ENCODE measurements at regions not wholly inside any gene's neighbourhood (a gene's known extent, or its start where the extent isn't known, plus 50 kb on each side); places are given as distances from the start of the nearest gene placed in this dataset.
"Not testable (repeated sequence)": the region's sequence is repeated elsewhere in the genome, so short reads cannot be mapped to it uniquely, and the experiment has no call there.

DNA sequence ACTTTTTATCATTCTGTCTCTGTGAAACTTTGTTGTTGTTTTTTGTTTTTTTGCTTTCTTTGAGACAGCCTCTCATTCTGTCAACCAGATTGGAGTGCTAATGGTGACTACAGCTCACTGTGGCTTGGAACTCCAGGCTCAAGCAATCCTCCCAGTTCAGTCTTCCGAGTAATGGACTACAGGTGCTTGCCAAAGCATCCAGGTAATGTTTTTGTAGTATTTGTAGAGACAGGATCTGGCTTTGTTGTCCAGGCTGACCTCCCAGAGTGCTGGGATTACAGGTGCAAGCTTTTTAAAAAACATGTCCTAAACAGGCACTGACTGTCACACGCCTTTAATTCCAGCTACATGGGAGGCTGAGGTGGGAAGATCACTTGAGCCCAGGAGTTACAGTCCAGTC is 235.1 kb downstream of the MEF2C start:
- no peaks in the 10 kb centered on the region for H3K4me1 Mint-ChIP-seq (ENCODE audit: unreplicated experiment)

DNA sequence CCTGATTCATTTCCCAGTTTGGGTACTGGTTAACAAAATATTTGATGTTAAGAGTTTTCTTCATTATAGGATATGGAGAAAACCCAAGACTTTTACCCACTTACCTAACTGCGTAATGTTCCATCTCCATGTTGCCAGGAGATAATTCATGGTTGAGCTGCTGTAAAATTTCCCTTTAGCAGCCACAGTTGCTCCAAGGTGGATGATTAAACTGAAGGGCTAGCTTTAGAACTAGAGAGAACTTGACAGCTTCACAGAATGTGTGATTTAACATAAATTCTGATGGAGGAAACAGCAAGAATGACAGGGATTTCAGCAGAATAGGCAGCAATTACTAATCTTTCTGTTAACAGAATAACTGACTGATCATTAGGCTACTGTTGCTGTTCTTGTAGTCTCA is 236.1 kb downstream of the MEF2C start:
- no peaks in the 10 kb centered on the region for H3K4me1 Mint-ChIP-seq (ENCODE audit: unreplicated experiment)
- no peak overlapping the region for H3K4me3 Mint-ChIP-seq (ENCODE audit: unreplicated experiment)
- no peaks in the 10 kb centered on the region for H3K36me3 Mint-ChIP-seq (ENCODE audit: unreplicated experiment)
- no peak overlapping the region for H3K27ac Mint-ChIP-seq (ENCODE audit: unreplicated experiment)
- no peak for DNase-seq (ENCODE audit: extremely low spot score, unreplicated experiment)
- peaks cover 43% of the 10 kb centered on the region for H3K27me3 Mint-ChIP-seq (ENCODE audit: unreplicated experiment)
- TF ChIP-seq, protein P1, sequence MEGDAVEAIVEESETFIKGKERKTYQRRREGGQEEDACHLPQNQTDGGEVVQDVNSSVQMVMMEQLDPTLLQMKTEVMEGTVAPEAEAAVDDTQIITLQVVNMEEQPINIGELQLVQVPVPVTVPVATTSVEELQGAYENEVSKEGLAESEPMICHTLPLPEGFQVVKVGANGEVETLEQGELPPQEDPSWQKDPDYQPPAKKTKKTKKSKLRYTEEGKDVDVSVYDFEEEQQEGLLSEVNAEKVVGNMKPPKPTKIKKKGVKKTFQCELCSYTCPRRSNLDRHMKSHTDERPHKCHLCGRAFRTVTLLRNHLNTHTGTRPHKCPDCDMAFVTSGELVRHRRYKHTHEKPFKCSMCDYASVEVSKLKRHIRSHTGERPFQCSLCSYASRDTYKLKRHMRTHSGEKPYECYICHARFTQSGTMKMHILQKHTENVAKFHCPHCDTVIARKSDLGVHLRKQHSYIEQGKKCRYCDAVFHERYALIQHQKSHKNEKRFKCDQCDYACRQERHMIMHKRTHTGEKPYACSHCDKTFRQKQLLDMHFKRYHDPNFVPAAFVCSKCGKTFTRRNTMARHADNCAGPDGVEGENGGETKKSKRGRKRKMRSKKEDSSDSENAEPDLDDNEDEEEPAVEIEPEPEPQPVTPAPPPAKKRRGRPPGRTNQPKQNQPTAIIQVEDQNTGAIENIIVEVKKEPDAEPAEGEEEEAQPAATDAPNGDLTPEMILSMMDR (IDR thresholded peaks at IDR 0.05) = no peak
- H3K9me3 Mint-ChIP-seq (ENCODE audit: unreplicated experiment) = no peaks in the 10 kb centered on the region

More for the DNA sequence above, 235.1 kb downstream of the MEF2C start:
- Mint-ChIP-seq H3K27ac (ENCODE audit: unreplicated experiment) (no peak overlapping the region), H3K4me3 (ENCODE audit: unreplicated experiment) (no peak overlapping the region), H3K9me3 (ENCODE audit: unreplicated experiment) (no peaks in the 10 kb centered on the region), H3K27me3 (ENCODE audit: unreplicated experiment) (peaks cover 48% of the 10 kb centered on the region), H3K36me3 (ENCODE audit: unreplicated experiment) (no peaks in the 10 kb centered on the region)
- no peak for DNase-seq (ENCODE audit: extremely low spot score, unreplicated experiment)
- TF ChIP-seq, protein P1 (IDR thresholded peaks at IDR 0.05) = no peak

DNA sequence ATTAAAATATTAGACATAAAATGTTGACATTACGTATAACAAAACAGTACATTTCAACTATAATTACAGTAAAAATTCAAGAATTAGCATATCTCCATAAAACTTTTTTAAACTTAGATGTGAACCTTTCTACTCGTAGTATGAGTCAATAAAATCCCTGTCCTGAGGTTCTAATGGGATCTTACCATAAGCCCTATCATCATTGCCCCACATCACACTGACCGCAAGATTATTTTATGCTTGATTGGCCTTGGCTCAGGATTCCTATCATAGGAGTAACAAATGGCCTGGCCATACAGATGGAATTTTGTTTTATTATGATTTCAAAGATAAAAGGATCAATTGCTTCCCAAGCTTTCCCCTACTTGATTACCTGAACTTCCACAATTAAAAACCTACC is 238.3 kb downstream of the MEF2C start:
- no peak overlapping the region for H3K27ac Mint-ChIP-seq (ENCODE audit: unreplicated experiment)
- H3K27me3 Mint-ChIP-seq (ENCODE audit: unreplicated experiment) = peaks cover 30% of the 10 kb centered on the region
- no peak overlapping the region for H3K4me3 Mint-ChIP-seq (ENCODE audit: unreplicated experiment)
- no peaks in the 10 kb centered on the region for H3K36me3 Mint-ChIP-seq (ENCODE audit: unreplicated experiment)
- H3K4me1 Mint-ChIP-seq (ENCODE audit: unreplicated experiment) = no peaks in the 10 kb centered on the region
- TF ChIP-seq, protein P1 (IDR thresholded peaks at IDR 0.05) = no peak
- no peaks in the 10 kb centered on the region for H3K9me3 Mint-ChIP-seq (ENCODE audit: unreplicated experiment)
- DNase-seq (ENCODE audit: extremely low spot score, unreplicated experiment) = no peak

DNA sequence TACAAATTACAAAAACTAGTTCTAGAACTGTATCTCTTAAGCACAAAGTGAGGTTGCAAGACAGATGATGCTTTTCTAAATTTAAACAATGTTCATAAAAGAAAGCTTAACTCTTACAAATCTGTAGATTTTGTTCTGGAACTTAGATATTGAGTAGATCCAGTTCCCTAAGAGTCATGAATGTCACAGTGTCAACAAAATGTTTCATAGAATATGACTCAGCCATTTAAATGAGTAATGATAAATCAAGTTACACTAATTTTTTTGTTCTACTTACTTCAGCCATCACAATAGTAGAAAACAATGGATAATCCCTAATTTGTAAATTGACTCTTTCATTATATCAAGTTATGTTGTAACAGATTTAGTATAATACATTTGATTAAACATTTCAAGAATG is 239.7 kb downstream of the MEF2C start:
- H3K4me3 Mint-ChIP-seq (ENCODE audit: unreplicated experiment) = no peak overlapping the region
- H3K27me3 Mint-ChIP-seq (ENCODE audit: unreplicated experiment) = peaks cover 30% of the 10 kb centered on the region
- no peak for DNase-seq (ENCODE audit: extremely low spot score, unreplicated experiment)
- H3K4me1 Mint-ChIP-seq (ENCODE audit: unreplicated experiment) = no peaks in the 10 kb centered on the region
- no peak overlapping the region for H3K27ac Mint-ChIP-seq (ENCODE audit: unreplicated experiment)
- TF ChIP-seq, protein P1 (IDR thresholded peaks at IDR 0.05) = no peak
- no peaks in the 10 kb centered on the region for H3K36me3 Mint-ChIP-seq (ENCODE audit: unreplicated experiment)
- H3K9me3 Mint-ChIP-seq (ENCODE audit: unreplicated experiment) = no peaks in the 10 kb centered on the region

DNA sequence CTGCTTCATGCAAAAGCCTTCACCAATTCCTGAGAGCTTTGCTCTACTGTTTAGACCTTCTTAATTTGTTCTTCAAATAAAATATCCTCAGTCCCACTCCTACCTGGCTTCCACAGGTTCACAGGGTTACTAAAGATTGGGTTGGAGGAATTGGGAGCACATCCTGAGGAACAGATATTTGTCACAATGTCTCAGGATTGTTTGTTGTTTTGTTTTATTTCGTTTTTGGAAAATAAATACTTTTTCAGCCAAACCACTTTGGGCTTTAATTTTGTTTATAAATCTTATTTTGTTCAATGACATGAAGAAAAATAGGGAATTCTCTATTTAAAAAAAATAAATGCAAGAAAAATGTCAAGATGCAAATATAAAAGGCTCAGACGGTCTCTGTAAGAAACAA is 249.0 kb downstream of the MEF2C start:
- Mint-ChIP-seq H3K27me3 (ENCODE audit: unreplicated experiment) (peaks cover 2% of the 10 kb centered on the region), H3K27ac (ENCODE audit: unreplicated experiment) (no peak overlapping the region), H3K36me3 (ENCODE audit: unreplicated experiment) (no peaks in the 10 kb centered on the region), H3K4me3 (ENCODE audit: unreplicated experiment) (no peak overlapping the region), H3K9me3 (ENCODE audit: unreplicated experiment) (no peaks in the 10 kb centered on the region), H3K4me1 (ENCODE audit: unreplicated experiment) (no peaks in the 10 kb centered on the region)
- TF ChIP-seq, protein P1 (IDR thresholded peaks at IDR 0.05) = no peak
- DNase-seq (ENCODE audit: extremely low spot score, unreplicated experiment) = no peak

DNA sequence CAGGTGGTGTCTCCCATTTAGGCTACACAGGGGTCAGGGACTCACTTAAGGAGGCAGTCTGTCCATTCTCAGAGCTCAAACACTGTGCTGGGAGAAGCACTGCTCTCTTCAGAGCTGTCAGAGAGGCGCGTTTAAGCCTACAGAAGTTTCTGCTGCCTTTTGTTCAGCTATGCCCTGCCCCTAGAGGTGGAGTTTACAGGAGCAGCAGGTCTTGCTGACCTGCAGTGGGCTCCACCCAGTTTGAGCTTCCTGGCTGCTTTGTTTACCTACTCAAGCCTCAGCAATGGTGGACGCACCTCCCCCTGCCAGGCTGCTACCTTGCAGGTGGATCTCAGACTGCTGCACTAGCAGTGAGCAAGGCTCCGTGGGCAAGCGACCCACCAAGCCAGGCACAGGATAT is 260.1 kb downstream of the MEF2C start:
- H3K4me3 Mint-ChIP-seq (ENCODE audit: unreplicated experiment); H3K36me3 Mint-ChIP-seq (ENCODE audit: unreplicated experiment); H3K9me3 Mint-ChIP-seq (ENCODE audit: unreplicated experiment); H3K4me1 Mint-ChIP-seq (ENCODE audit: unreplicated experiment); DNase-seq (ENCODE audit: extremely low spot score, unreplicated experiment); H3K27me3 Mint-ChIP-seq (ENCODE audit: unreplicated experiment); H3K27ac Mint-ChIP-seq (ENCODE audit: unreplicated experiment): not testable (repeated sequence)

DNA sequence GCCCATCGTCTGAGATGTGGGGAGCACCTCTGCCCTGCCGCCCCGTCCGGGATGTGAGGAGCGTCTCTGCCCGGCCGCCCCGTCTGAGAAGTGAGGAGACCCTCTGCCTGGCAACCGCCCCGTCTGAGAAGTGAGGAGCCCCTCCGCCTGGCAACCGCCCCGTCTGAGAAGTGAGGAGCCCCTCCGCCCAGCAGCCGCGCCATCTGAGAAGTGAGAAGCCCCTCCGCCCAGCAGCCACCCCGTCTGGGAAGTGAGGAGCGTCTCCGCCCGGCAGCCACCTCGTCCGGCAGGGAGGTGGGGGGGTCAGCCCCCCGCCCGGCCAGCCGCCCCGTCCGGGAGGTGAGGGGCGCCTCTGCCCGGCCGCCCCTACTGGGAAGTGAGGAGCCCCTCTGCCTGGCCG is 267.2 kb downstream of the MEF2C start:
- DNase-seq (ENCODE audit: extremely low spot score, unreplicated experiment); H3K27ac Mint-ChIP-seq (ENCODE audit: unreplicated experiment); H3K4me1 Mint-ChIP-seq (ENCODE audit: unreplicated experiment): not testable (repeated sequence)

More for the DNA sequence above, 267.2 kb downstream of the MEF2C start:
- peaks cover 16% of the 10 kb centered on the region for H3K9me3 Mint-ChIP-seq (ENCODE audit: unreplicated experiment)
- H3K4me3 Mint-ChIP-seq (ENCODE audit: unreplicated experiment); H3K27me3 Mint-ChIP-seq (ENCODE audit: unreplicated experiment); H3K36me3 Mint-ChIP-seq (ENCODE audit: unreplicated experiment): not testable (repeated sequence)
